HG03103 (cell line): ENCODE measurements at regions not wholly inside any gene's neighbourhood (a gene's known extent, or its start where the extent isn't known, plus 50 kb on each side); places are given as distances from the start of the nearest gene placed in this dataset.

Experiments used
- ATAC-seq: cut with Tn5 transposase; IDR thresholded peaks from one replicate; pipeline ENCODE4 v1.9.1; 2021; ENCODE audit warnings: low read depth; ENCODE audit not compliant: unreplicated experiment

GRCh38 chr1:239436286-239436685 is 49.9 kb downstream of the CHRM3 start:
- ATAC-seq, result no peak

GRCh38 chr1:239437822-239438221 is 51.5 kb downstream of the CHRM3 start:
- ATAC-seq, result no peak

GRCh38 chr1:239438891-239439290 is 52.5 kb downstream of the CHRM3 start:
- ATAC-seq, result no peak

GRCh38 chr1:239443361-239443760 is 57.0 kb downstream of the CHRM3 start:
- no peak for ATAC-seq

- no peak for ATAC-seq
Measured at GRCh38 chr1:239446611-239447010, 60.2 kb downstream of the CHRM3 start.

GRCh38 chr1:239448911-239449310 is 62.5 kb downstream of the CHRM3 start:
- no peak for ATAC-seq

- ATAC-seq, result no peak
Measured at GRCh38 chr1:239455743-239456142, 69.4 kb downstream of the CHRM3 start.

GRCh38 chr1:239456788-239457187 is 70.4 kb downstream of the CHRM3 start:
- no peak for ATAC-seq

- no peak for ATAC-seq
Measured at GRCh38 chr1:239457491-239458143, 71.2 kb downstream of the CHRM3 start.

- ATAC-seq, result no peak
Measured at GRCh38 chr1:239458144-239458500, 71.8 kb downstream of the CHRM3 start.

- no peak for ATAC-seq
Measured at GRCh38 chr1:239467730-239468129, 81.4 kb downstream of the CHRM3 start.

GRCh38 chr1:239478069-239478468 is 91.7 kb downstream of the CHRM3 start:
- ATAC-seq, result no peak

GRCh38 chr1:239483391-239483790 is 97.0 kb downstream of the CHRM3 start:
- no peak for ATAC-seq

- ATAC-seq, result no peak
Measured at GRCh38 chr1:239493811-239494414, 107.5 kb downstream of the CHRM3 start.

- no peak for ATAC-seq
Measured at GRCh38 chr1:239505094-239505493, 118.7 kb downstream of the CHRM3 start.

- ATAC-seq, result no peak
Measured at GRCh38 chr1:239507826-239508225, 121.5 kb downstream of the CHRM3 start.

- ATAC-seq, result no peak
Measured at GRCh38 chr1:239511875-239512274, 125.5 kb downstream of the CHRM3 start.

GRCh38 chr1:239516579-239516978 is 130.2 kb downstream of the CHRM3 start:
- no peak for ATAC-seq

GRCh38 chr1:239526391-239526790 is 140.0 kb downstream of the CHRM3 start:
- ATAC-seq, result no peak

- ATAC-seq, result no peak
Measured at GRCh38 chr1:239527051-239527693, 140.8 kb downstream of the CHRM3 start.

GRCh38 chr1:239536165-239536849 is 149.9 kb downstream of the CHRM3 start:
- ATAC-seq, result no peak

- no peak for ATAC-seq
Measured at GRCh38 chr1:239537795-239538194, 151.4 kb downstream of the CHRM3 start.
